H9 (cell line): ENCODE measurements at regions not wholly inside any gene's neighbourhood (a gene's known extent, or its start where the extent isn't known, plus 50 kb on each side); places are given as distances from the start of the nearest gene placed in this dataset.

Experiments used
- DNase-seq: peaks from one replicate; pipeline ENCODE4 v3.0.0-alpha.2; 2017
- H2AFZ ChIP-seq: one replicate; pipeline ENCODE4 v1.6.1; 2013; ENCODE audit warnings: mild to moderate bottlenecking, low read length, control low read depth, moderate library complexity
- H2AK5ac ChIP-seq: 2 replicates; pipeline ENCODE4 v1.6.1; 2013; ENCODE audit warnings: low read length, control low read depth, mixed read lengths; ENCODE audit not compliant: insufficient read length
- H2BK120ac ChIP-seq: one replicate; pipeline ENCODE4 v1.6.1; 2013; ENCODE audit warnings: low read depth, mild to moderate bottlenecking, low read length, control low read depth, inconsistent platforms; ENCODE audit not compliant: poor library complexity, severe bottlenecking
- H2BK12ac ChIP-seq: 2 replicates; pipeline ENCODE4 v1.6.1; 2013; ENCODE audit warnings: low read length, control low read depth, mixed read lengths, low read depth; ENCODE audit not compliant: insufficient read length
- H2BK15ac ChIP-seq: 2 replicates; pipeline ENCODE4 v1.6.1; 2013; ENCODE audit warnings: low read depth, low read length, control low read depth
- H2BK20ac ChIP-seq: one replicate; pipeline ENCODE4 v1.6.1; 2013; ENCODE audit warnings: low read depth, mild to moderate bottlenecking, low read length, control low read depth, inconsistent platforms; ENCODE audit not compliant: poor library complexity, severe bottlenecking
- H2BK5ac ChIP-seq: 2 replicates; pipeline ENCODE4 v1.6.1; 2013; ENCODE audit warnings: low read length, control low read depth, mixed read lengths; ENCODE audit not compliant: insufficient read length
- H3K14ac ChIP-seq: 2 replicates; pipeline ENCODE4 v1.6.1; 2013; ENCODE audit warnings: low read length, control low read depth; ENCODE audit not compliant: insufficient read depth
- H3K18ac ChIP-seq: 2 replicates; pipeline ENCODE4 v1.6.1; 2013; ENCODE audit warnings: low read depth, mild to moderate bottlenecking, mixed read lengths, low read length, control low read depth; ENCODE audit not compliant: insufficient read length
- H3K23ac ChIP-seq: 2 replicates; pipeline ENCODE4 v1.6.1; 2013; ENCODE audit warnings: low read length, control low read depth, mixed read lengths, low read depth; ENCODE audit not compliant: insufficient read length
- H3K23me2 ChIP-seq: 2 replicates; pipeline ENCODE4 v1.6.1; 2013; ENCODE audit warnings: low read depth, mild to moderate bottlenecking, mixed read lengths, low read length, control low read depth; ENCODE audit not compliant: insufficient read length, poor library complexity, severe bottlenecking
- H3K27ac ChIP-seq: 2 replicates; pipeline ENCODE4 v1.5.1; 2013; ENCODE audit warnings: low read length, control low read depth, mixed read lengths, low read depth; ENCODE audit not compliant: insufficient read length
- H3K27me3 ChIP-seq: 2 replicates; pipeline ENCODE4 v1.6.1; 2013; ENCODE audit warnings: low read length, control low read depth, inconsistent platforms; ENCODE audit not compliant: insufficient read depth
- H3K4ac ChIP-seq: 2 replicates; pipeline ENCODE4 v1.6.1; 2013; ENCODE audit warnings: low read depth, mild to moderate bottlenecking, control low read depth, inconsistent platforms, low read length, moderate library complexity
- H3K4me1 ChIP-seq: 2 replicates; pipeline ENCODE4 v1.6.1; 2013; ENCODE audit warnings: low read length, control low read depth, inconsistent platforms; ENCODE audit not compliant: insufficient read depth
- H3K4me2 ChIP-seq: 2 replicates; pipeline ENCODE4 v1.6.1; 2013; ENCODE audit warnings: low read length, control low read depth, mixed read lengths; ENCODE audit not compliant: insufficient read length, insufficient read depth
- H3K56ac ChIP-seq: 2 replicates; pipeline ENCODE4 v1.6.1; 2013; ENCODE audit warnings: low read depth, mild to moderate bottlenecking, mixed read lengths, low read length, control low read depth; ENCODE audit not compliant: insufficient read length
- H3K79me1 ChIP-seq: 2 replicates; pipeline ENCODE4 v1.6.1; 2013; ENCODE audit warnings: low read depth, mild to moderate bottlenecking, moderate library complexity, low read length, control low read depth, inconsistent platforms; ENCODE audit not compliant: insufficient read depth, poor library complexity, severe bottlenecking
- H3K79me2 ChIP-seq: 2 replicates; pipeline ENCODE4 v1.6.1; 2013; ENCODE audit warnings: low read length, control low read depth, inconsistent platforms; ENCODE audit not compliant: insufficient read depth
- H3K9ac ChIP-seq: 2 replicates; pipeline ENCODE4 v1.6.1; 2013; ENCODE audit warnings: low read length, control low read depth, mixed read lengths; ENCODE audit not compliant: insufficient read length; ENCODE audit errors: extremely low read depth
- H3K9me3 ChIP-seq: one replicate; pipeline ENCODE4 v1.6.1; 2013; ENCODE audit warnings: low read depth, low read length, inconsistent platforms; ENCODE audit not compliant: control insufficient read depth
- H3T11ph ChIP-seq: one replicate; pipeline ENCODE4 v1.6.1; 2013; ENCODE audit warnings: mild to moderate bottlenecking, low read length, control low read depth, inconsistent platforms
- H4K20me1 ChIP-seq: one replicate; pipeline ENCODE4 v1.6.1; 2013; ENCODE audit not compliant: control insufficient read depth, insufficient read length, insufficient read depth
- H4K5ac ChIP-seq: 2 replicates; pipeline ENCODE4 v1.6.1; 2013; ENCODE audit warnings: low read depth, mild to moderate bottlenecking, mixed read lengths, low read length, control low read depth; ENCODE audit not compliant: insufficient read length
- H4K8ac ChIP-seq: replicated peaks from 2 replicates; pipeline ENCODE4 v1.6.1; 2013; ENCODE audit warnings: low read length, control low read depth, mixed read lengths, low read depth; ENCODE audit not compliant: insufficient read length
- H4K91ac ChIP-seq: 2 replicates; pipeline ENCODE4 v1.6.1; 2013; ENCODE audit warnings: low read depth, mild to moderate bottlenecking, moderate library complexity, mixed read lengths, low read length, control low read depth; ENCODE audit not compliant: insufficient read length
- H3K27ac Mint-ChIP-seq, 3 experiments: 2 replicates in 2 of 3; 3 replicates in 1 of 3; pipeline ENCODE4 v1.8.0; 2020 to 2021; ENCODE audit warnings: mixed read lengths in 3 of 3, mild to moderate bottlenecking in 1 of 3, moderate library complexity in 1 of 3
- H3K27me3 Mint-ChIP-seq: 2 replicates; pipeline ENCODE4 v1.8.0; 2021; ENCODE audit warnings: low read depth, mild to moderate bottlenecking, moderate library complexity, mixed read lengths
- H3K36me3 Mint-ChIP-seq, 3 experiments: 2 replicates in 2 of 3; 3 replicates in 1 of 3; pipeline ENCODE4 v1.8.0; 2020 to 2021; ENCODE audit warnings: low read depth in 3 of 3, mixed read lengths in 3 of 3; ENCODE audit not compliant: insufficient read depth in 1 of 3
- H3K4me1 Mint-ChIP-seq, 2 experiments: 2 replicates each; pipeline ENCODE4 v1.8.0; 2020; ENCODE audit warnings: mixed read lengths in 2 of 2
- H3K4me3 Mint-ChIP-seq, 2 experiments: 2 replicates in 1 of 2; 3 replicates in 1 of 2; pipeline ENCODE4 v1.8.0; 2020 to 2021; ENCODE audit warnings: mild to moderate bottlenecking in 2 of 2, mixed read lengths in 2 of 2, moderate library complexity in 1 of 2
- H3K9me3 Mint-ChIP-seq, 2 experiments: 2 replicates in 1 of 2; 3 replicates in 1 of 2; pipeline ENCODE4 v1.8.0; 2020; ENCODE audit warnings: mild to moderate bottlenecking in 2 of 2, mixed read lengths in 2 of 2, moderate library complexity in 1 of 2
- CTCF ChIP-seq: fragments of 200-600 bp; sonication (generic); conservative IDR thresholded peaks from 3 replicates; pipeline ENCODE4 v1.8.0; 2021; ENCODE audit warnings: antibody characterized with exemption, mild to moderate bottlenecking
- WGBS: extraction: QIAGEN DNeasy Blood & Tissue Kit; methylation state at CpG from one replicate; pipeline ENCODE4 v1.1.7; 2013; ENCODE audit warnings: missing lambda C conversion rate, low lambda C conversion rate, mixed read lengths; ENCODE audit not compliant: insufficient read length; ENCODE audit errors: extremely low coverage; 5-methylcytosine and 5-hydroxymethylcytosine counted together

- no peak overlapping the region for H3K18ac ChIP-seq
- H3K4me1 Mint-ChIP-seq: no peaks in the 10 kb centered on the region
- H3K4me1 ChIP-seq: no peaks in the 10 kb centered on the region
- peaks cover 3% of the 10 kb centered on the region for H3K27me3 Mint-ChIP-seq
- no peak overlapping the region for H2BK5ac ChIP-seq
- H3K4me3 Mint-ChIP-seq: no peak overlapping the region
- no peak overlapping the region for H2BK20ac ChIP-seq
- H3K23me2 ChIP-seq: no peaks in the 10 kb centered on the region
- no peak overlapping the region for H3K14ac ChIP-seq
- H3K9me3 Mint-ChIP-seq: peaks cover 3 to 7% of the 10 kb centered on the region in 2 experiments; a peak in 4 of 5 replicates
- H2BK15ac ChIP-seq: no peak overlapping the region
- no peak overlapping the region for H3K4me2 ChIP-seq
- no peak overlapping the region for H3K9ac ChIP-seq
- no peaks in the 10 kb centered on the region for H4K20me1 ChIP-seq
- H3K27ac Mint-ChIP-seq: no peak overlapping the region
- no peak overlapping the region for H2BK12ac ChIP-seq
- TF ChIP-seq CTCF: no peak
- no peak overlapping the region for H3K23ac ChIP-seq
- H4K5ac ChIP-seq: no peak overlapping the region
- H2AFZ ChIP-seq: no peak overlapping the region
- peaks cover 0 to 5% (median 0%) of the 10 kb centered on the region in 3 experiments; a peak in 2 of 7 replicates for H3K36me3 Mint-ChIP-seq
- no peak overlapping the region for H3K56ac ChIP-seq
- H3K79me2 ChIP-seq: no peaks in the 10 kb centered on the region
- no CpG with 5 or more reads among the region's 11 CpGs for WGBS
- H3T11ph ChIP-seq: no peak overlapping the region
- H3K4ac ChIP-seq: no peak overlapping the region
- H3K27ac ChIP-seq: no peak overlapping the region
- no peak overlapping the region for H4K8ac ChIP-seq
- no peak for DNase-seq
- H3K27me3 ChIP-seq: no peaks in the 10 kb centered on the region
- H3K79me1 ChIP-seq: no peaks in the 10 kb centered on the region
- no peak overlapping the region for H2AK5ac ChIP-seq
- no peaks in the 10 kb centered on the region for H3K9me3 ChIP-seq
- H4K91ac ChIP-seq: no peak overlapping the region
- no peak overlapping the region for H2BK120ac ChIP-seq
Measured at GRCh38 chr20:48102931-48103660, 317.8 kb upstream of the SULF2 start.
